KMS-11 (cell line): ENCODE measurements at regions not wholly inside any gene's neighbourhood (a gene's known extent, or its start where the extent isn't known, plus 50 kb on each side); places are given as distances from the start of the nearest gene placed in this dataset.

Source experiments
- H2AFZ ChIP-seq: fragments of 200-600 bp; sonication (generic); 2 replicates; pipeline ENCODE4 v1.6.1; 2016; ENCODE audit warnings: antibody characterized with exemption, mixed run types, low read depth
- H3K27ac ChIP-seq: fragments of 200-600 bp; sonication (generic); 2 replicates; pipeline ENCODE4 v1.6.1; 2016; ENCODE audit warnings: mild to moderate bottlenecking, mixed run types
- H3K27me3 ChIP-seq: fragments of 200-600 bp; sonication (generic); 2 replicates; pipeline ENCODE4 v1.6.1; 2017; ENCODE audit warnings: mild to moderate bottlenecking, low read depth, mixed run types, moderate library complexity; ENCODE audit not compliant: insufficient read depth
- H3K36me3 ChIP-seq: fragments of 200-600 bp; sonication (generic); 2 replicates; pipeline ENCODE4 v1.6.1; 2017; ENCODE audit warnings: mild to moderate bottlenecking, mixed run types; ENCODE audit not compliant: insufficient read depth
- H3K4me1 ChIP-seq: fragments of 200-600 bp; sonication (generic); 2 replicates; pipeline ENCODE4 v1.6.1; 2016; ENCODE audit warnings: mild to moderate bottlenecking, low read depth, mixed run types; ENCODE audit not compliant: poor library complexity, severe bottlenecking
- H3K4me2 ChIP-seq: fragments of 200-600 bp; sonication (generic); 2 replicates; pipeline ENCODE4 v1.7.0; 2016; ENCODE audit warnings: mild to moderate bottlenecking, mixed run types
- H3K4me3 ChIP-seq: fragments of 200-600 bp; sonication (generic); IDR thresholded peaks from 2 replicates; pipeline ENCODE4 v1.6.1; 2017; ENCODE audit warnings: low read depth, low read length, mixed read lengths; ENCODE audit not compliant: insufficient read depth
- H3K79me2 ChIP-seq: fragments of 200-600 bp; sonication (generic); 2 replicates; pipeline ENCODE4 v1.6.1; 2016; ENCODE audit warnings: low read depth, mixed run types; ENCODE audit not compliant: insufficient read depth
- H3K9ac ChIP-seq: fragments of 200-600 bp; sonication (generic); 2 replicates; pipeline ENCODE4 v1.6.1; 2016; ENCODE audit warnings: mild to moderate bottlenecking, mixed run types
- H4K20me1 ChIP-seq: fragments of 200-600 bp; sonication (generic); 2 replicates; pipeline ENCODE4 v1.6.1; 2016; ENCODE audit warnings: mild to moderate bottlenecking, mixed run types; ENCODE audit not compliant: insufficient read depth
- CTCF ChIP-seq: fragments of 200-600 bp; sonication (generic); conservative IDR thresholded peaks from 2 replicates; pipeline ENCODE4 v1.6.1; 2017; ENCODE audit warnings: low read depth, mild to moderate bottlenecking, antibody characterized with exemption, low read length, moderate library complexity, mixed read lengths

DNA sequence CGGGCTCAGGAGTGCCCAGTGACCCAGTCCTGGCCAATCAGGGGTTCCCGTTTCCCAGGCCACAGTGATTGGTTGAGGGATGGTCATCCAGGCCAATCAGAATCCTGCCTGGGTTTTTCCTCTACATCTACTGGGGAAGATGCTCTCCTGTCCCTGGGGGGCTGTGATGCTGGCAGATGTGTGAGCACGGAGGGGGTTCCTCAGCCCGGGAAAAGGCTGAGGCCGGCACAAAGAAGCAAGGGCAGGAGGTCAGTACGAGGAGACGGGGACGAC, 171.2 kb downstream of the CTTN start:
- H3K79me2 ChIP-seq: no peaks in the 10 kb centered on the region
- no peaks in the 10 kb centered on the region for H3K36me3 ChIP-seq
- H3K4me1 ChIP-seq: no peaks in the 10 kb centered on the region
- H3K27ac ChIP-seq: no peak overlapping the region
- no peak for TF ChIP-seq CTCF
- H3K4me2 ChIP-seq: no peak overlapping the region
- H3K9ac ChIP-seq: no peak overlapping the region
- no peaks in the 10 kb centered on the region for H3K27me3 ChIP-seq
- no peaks in the 10 kb centered on the region for H4K20me1 ChIP-seq
- H2AFZ ChIP-seq: no peak overlapping the region
- no peak overlapping the region for H3K4me3 ChIP-seq

- no peak overlapping the region for H3K4me3 ChIP-seq
- H4K20me1 ChIP-seq: no peaks in the 10 kb centered on the region
- no peaks in the 10 kb centered on the region for H3K27me3 ChIP-seq
- no peak overlapping the region for H3K4me2 ChIP-seq
- H3K27ac ChIP-seq: no peak overlapping the region
- no peak for TF ChIP-seq CTCF
- no peaks in the 10 kb centered on the region for H3K4me1 ChIP-seq
- no peak overlapping the region for H3K9ac ChIP-seq
- H3K79me2 ChIP-seq: no peaks in the 10 kb centered on the region
- no peaks in the 10 kb centered on the region for H3K36me3 ChIP-seq
- no peak overlapping the region for H2AFZ ChIP-seq
These were observed 171.8 kb downstream of the CTTN start for GRCh38 chr11:70569996-70570692.

DNA sequence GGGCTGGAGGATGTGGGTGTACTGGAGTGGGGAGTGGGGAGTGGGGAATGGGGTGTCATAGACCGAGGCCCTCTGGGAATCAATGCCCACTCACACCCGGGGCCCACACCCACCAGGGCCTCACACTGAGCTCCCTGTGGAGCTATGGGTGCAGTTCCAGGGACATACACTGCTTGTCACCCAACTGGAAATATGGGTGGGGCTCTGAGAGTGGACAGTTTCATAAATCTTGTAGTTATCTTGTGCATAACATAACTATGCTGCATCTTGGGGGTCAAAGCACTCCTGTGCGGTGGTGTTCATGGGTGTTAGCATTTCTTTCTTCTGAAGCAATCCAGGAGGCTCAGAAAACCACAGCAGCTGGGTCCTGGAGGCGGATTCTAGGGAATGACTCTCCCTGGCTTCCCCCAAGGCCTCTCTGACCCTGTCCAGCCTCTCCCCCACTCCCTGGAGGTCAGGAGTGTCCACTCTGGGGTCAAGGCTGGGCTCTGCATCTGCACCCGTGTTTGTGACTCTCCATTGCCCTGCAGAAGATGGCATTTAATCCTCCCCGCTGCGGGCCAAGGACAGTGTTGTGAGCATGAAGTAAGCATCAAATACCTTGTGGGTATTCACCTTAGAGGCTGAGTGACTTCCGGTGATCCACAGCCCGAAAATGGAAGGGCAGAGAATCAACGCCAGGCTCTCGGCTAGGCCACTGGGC, 172.5 kb downstream of the CTTN start:
- Histone ChIP-seq H3K79me2 (no peaks in the 10 kb centered on the region), H3K27me3 (no peaks in the 10 kb centered on the region), H3K4me1 (no peaks in the 10 kb centered on the region), H3K4me2 (no peak overlapping the region), H4K20me1 (no peaks in the 10 kb centered on the region), H3K4me3 (no peak overlapping the region), H3K27ac (no peak overlapping the region), H3K36me3 (no peaks in the 10 kb centered on the region), H3K9ac (no peak overlapping the region), H2AFZ (no peak overlapping the region)
- no peak for TF ChIP-seq CTCF

- no peaks in the 10 kb centered on the region for H3K79me2 ChIP-seq
- H4K20me1 ChIP-seq: no peaks in the 10 kb centered on the region
- H3K27ac ChIP-seq: no peak overlapping the region
- TF ChIP-seq CTCF: no peak
- no peak overlapping the region for H3K9ac ChIP-seq
- H3K36me3 ChIP-seq: no peaks in the 10 kb centered on the region
- no peak overlapping the region for H3K4me3 ChIP-seq
- no peaks in the 10 kb centered on the region for H3K27me3 ChIP-seq
- no peaks in the 10 kb centered on the region for H3K4me1 ChIP-seq
- no peak overlapping the region for H2AFZ ChIP-seq
- no peak overlapping the region for H3K4me2 ChIP-seq
These were observed 174.6 kb downstream of the CTTN start for GRCh38 chr11:70572974-70573260.
